ENCODE measurements at regions not wholly inside any gene's neighbourhood (a gene's known extent, or its start where the extent isn't known, plus 50 kb on each side); places are given as distances from the start of the nearest gene placed in this dataset.
"Not testable (repeated sequence)": the region's sequence is repeated elsewhere in the genome, so short reads cannot be mapped to it uniquely, and the experiment has no call there.

DNA sequence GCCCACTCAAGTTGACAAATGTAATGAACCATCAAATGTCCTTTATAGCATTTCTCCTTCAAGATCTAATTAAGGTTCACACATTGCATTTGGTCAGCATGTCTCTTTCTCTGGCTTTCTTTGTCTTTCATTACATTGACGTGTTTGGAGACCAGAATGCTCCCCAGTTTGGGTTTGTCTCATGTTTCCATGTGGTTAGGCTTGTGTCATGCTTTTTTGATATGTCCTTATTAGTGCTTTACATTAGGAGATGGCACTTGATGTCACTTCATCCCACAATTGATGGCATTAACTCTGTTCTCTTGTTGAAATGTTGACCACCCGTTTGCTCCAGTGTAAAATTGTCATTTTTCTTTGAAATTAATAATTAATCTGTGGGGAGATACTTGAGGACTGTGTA lies 165.8 kb downstream of the AKAIN1 start:
- H3K27me3 ChIP-seq: no peaks in the 10 kb centered on the region
- no peaks in the 10 kb centered on the region for H3K9me3 ChIP-seq
- no peaks in the 10 kb centered on the region for H3K4me1 ChIP-seq
- no peak overlapping the region for H3K4me3 ChIP-seq (ENCODE audit: low read depth, low read length)
- H3K36me3 ChIP-seq: no peaks in the 10 kb centered on the region
- DNase-seq: no peak
- TF ChIP-seq, protein P1, sequence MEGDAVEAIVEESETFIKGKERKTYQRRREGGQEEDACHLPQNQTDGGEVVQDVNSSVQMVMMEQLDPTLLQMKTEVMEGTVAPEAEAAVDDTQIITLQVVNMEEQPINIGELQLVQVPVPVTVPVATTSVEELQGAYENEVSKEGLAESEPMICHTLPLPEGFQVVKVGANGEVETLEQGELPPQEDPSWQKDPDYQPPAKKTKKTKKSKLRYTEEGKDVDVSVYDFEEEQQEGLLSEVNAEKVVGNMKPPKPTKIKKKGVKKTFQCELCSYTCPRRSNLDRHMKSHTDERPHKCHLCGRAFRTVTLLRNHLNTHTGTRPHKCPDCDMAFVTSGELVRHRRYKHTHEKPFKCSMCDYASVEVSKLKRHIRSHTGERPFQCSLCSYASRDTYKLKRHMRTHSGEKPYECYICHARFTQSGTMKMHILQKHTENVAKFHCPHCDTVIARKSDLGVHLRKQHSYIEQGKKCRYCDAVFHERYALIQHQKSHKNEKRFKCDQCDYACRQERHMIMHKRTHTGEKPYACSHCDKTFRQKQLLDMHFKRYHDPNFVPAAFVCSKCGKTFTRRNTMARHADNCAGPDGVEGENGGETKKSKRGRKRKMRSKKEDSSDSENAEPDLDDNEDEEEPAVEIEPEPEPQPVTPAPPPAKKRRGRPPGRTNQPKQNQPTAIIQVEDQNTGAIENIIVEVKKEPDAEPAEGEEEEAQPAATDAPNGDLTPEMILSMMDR (IDR thresholded peaks at IDR 0.05; ENCODE audit: low read depth, low read length): no peak

DNA sequence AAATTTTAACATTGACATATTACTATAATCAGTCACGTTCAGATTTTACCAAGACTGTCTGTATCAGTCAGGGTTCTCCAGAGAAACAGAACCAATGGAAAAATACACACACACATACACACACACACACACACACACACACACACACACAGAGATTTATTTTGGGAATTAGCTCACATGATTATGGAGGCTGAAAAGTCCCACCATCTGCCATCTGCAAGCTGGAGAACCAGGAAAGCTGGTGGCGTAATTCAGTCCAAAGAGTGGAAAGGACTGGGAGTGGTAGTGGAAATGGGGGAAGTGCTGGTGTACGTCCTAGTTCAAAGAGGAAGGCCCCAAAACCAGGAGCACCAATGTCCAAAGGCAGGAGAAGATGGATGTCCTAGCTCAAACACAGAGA lies 166.4 kb downstream of the AKAIN1 start:
- H3K4me3 ChIP-seq (ENCODE audit: low read depth, low read length): no peak overlapping the region
- H3K27me3 ChIP-seq: no peaks in the 10 kb centered on the region
- H3K9me3 ChIP-seq: no peaks in the 10 kb centered on the region
- H3K4me1 ChIP-seq: no peaks in the 10 kb centered on the region
- TF ChIP-seq, protein P1 (IDR thresholded peaks at IDR 0.05; ENCODE audit: low read depth, low read length): no peak
- no peaks in the 10 kb centered on the region for H3K36me3 ChIP-seq
- DNase-seq: no peak

DNA sequence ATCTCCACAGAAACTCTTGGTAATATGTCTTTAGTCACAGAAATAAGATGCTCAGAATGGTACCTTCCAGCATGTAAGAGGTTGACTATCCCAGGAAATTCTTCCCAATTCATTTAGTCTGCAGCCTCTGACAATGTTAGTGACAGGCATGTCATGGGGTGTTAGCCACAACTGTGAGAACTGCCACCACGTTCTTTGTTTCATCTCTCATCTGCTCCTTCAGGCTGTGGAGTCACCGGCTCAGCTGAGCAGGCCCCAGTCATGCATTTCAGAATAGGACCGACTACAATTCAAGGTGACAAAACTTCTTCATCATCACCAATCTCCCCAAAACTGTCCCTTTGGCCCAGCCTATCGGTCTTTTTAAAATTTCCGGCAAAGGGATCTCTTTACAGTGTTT lies 167.5 kb downstream of the AKAIN1 start:
- H3K4me1 ChIP-seq: no peaks in the 10 kb centered on the region
- no peak for DNase-seq
- no peaks in the 10 kb centered on the region for H3K27me3 ChIP-seq
- H3K9me3 ChIP-seq: no peaks in the 10 kb centered on the region
- TF ChIP-seq, protein P1 (IDR thresholded peaks at IDR 0.05; ENCODE audit: low read depth, low read length): no peak
- no peak overlapping the region for H3K4me3 ChIP-seq (ENCODE audit: low read depth, low read length)
- H3K36me3 ChIP-seq: no peaks in the 10 kb centered on the region

DNA sequence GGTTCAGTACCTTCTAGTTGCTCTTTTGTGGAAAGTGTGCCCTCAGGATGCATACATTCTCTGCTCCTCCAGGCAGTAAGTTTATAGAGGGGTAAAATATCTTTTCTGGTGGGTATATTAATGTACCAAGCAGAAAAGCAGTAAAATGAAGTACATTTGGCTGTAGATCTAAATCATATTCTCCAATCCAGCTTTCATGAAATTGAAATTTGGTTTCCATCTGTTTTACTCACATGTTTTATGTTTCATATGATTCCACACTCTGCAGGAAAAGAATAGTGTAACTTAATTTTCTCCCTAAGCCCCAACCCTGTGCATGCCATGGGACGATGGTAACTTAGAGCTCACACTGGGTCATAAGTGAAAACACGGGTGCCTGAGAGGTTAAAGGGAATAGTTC lies 172.3 kb downstream of the AKAIN1 start:
- DNase-seq: no peak
- Histone ChIP-seq H3K4me3 (ENCODE audit: low read depth, low read length) (no peak overlapping the region), H3K9me3 (no peaks in the 10 kb centered on the region), H3K36me3 (no peaks in the 10 kb centered on the region), H3K27me3 (no peaks in the 10 kb centered on the region), H3K4me1 (no peaks in the 10 kb centered on the region)
- TF ChIP-seq, protein P1 (IDR thresholded peaks at IDR 0.05; ENCODE audit: low read depth, low read length): no peak

DNA sequence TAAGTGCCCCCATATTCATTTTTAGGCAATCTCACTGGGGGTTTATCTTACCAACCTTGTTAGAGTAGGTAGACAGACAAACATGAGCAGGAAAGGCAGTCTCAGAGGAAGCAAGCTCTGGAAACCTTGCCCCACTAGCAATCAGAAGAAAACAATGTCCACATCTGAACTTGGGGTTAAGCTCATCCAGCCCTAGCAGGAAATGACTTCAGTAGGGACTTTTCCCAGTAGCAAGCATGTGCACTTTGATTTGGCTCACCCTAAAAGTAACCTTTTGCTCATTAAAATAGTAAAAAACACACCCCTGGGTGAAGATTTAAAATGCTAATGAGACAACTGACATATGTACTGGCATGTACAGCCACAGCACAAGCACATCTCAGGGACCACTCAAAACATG lies 175.5 kb downstream of the AKAIN1 start:
- Histone ChIP-seq H3K27me3 (no peaks in the 10 kb centered on the region), H3K36me3 (no peaks in the 10 kb centered on the region), H3K4me3 (ENCODE audit: low read depth, low read length) (no peak overlapping the region), H3K9me3 (no peaks in the 10 kb centered on the region), H3K4me1 (no peaks in the 10 kb centered on the region)
- TF ChIP-seq, protein P1 (IDR thresholded peaks at IDR 0.05; ENCODE audit: low read depth, low read length): no peak
- no peak for DNase-seq

DNA sequence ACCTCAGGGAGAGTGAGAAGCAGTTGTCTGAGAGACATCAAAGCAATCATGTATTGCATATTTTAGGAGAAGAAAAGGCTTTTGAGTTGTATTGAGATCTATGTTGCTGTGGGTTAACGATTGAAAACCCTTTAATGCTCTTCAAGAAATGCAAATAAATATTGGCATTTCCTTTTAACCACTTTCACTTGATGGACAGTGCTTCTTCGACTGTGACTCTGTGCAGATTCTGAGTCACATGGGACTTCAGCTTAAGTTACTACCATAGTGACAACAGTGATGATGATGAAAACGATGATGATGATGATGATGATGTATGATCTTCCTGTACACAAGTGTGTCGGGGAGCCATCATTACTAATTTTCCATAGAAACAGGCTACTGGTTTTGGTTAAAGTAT lies 181.8 kb downstream of the AKAIN1 start:
- TF ChIP-seq, protein P1 (IDR thresholded peaks at IDR 0.05; ENCODE audit: low read depth, low read length): no peak
- no peaks in the 10 kb centered on the region for H3K27me3 ChIP-seq
- no peak for DNase-seq
- no peaks in the 10 kb centered on the region for H3K9me3 ChIP-seq
- H3K4me1 ChIP-seq: no peaks in the 10 kb centered on the region
- H3K36me3 ChIP-seq: no peaks in the 10 kb centered on the region
- no peak overlapping the region for H3K4me3 ChIP-seq (ENCODE audit: low read depth, low read length)

DNA sequence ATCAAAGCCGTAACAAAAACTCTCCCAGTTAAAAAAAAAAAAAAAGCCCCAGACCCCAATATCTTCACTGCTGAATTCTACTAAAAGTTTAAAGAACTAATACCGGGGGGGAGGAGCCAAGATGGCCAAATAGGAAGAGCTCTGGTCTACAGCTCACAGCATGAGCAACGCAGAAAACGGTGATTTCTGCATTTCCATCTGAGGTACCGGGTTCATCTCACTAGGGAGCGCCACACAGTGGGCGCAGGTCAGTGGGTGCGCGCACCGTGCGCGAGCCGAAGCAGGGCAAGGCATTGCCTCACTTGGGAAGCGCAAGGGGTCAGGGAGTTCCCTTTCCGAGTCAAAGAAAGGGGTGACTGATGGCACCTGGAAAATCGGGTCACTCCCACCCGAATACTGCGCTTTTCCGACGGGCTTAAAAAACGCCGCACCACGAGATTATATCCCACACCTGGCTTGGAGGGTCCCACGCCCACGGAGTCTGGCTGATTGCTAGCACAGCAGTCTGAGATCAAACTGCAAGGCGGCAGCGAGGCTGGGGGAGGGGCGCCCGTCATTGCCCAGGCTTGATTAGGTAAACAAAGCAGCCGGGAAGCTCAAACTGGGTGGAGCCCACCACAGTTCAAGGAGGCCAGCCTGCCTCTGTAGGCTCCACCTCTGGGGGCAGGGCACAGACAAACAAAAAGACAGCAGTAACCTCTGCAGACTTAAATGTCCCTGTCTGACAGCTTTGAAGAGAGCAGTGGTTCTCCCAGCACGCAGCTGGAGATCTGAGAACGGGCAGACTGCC lies 192.8 kb downstream of the AKAIN1 start:
- not testable (repeated sequence) for H3K27me3 ChIP-seq; H3K9me3 ChIP-seq; H3K4me3 ChIP-seq (ENCODE audit: low read depth, low read length); H3K36me3 ChIP-seq; DNase-seq; H3K4me1 ChIP-seq
